ENCODE measurements at regions not wholly inside any gene's neighbourhood (a gene's known extent, or its start where the extent isn't known, plus 50 kb on each side); places are given as distances from the start of the nearest gene placed in this dataset.

DNA sequence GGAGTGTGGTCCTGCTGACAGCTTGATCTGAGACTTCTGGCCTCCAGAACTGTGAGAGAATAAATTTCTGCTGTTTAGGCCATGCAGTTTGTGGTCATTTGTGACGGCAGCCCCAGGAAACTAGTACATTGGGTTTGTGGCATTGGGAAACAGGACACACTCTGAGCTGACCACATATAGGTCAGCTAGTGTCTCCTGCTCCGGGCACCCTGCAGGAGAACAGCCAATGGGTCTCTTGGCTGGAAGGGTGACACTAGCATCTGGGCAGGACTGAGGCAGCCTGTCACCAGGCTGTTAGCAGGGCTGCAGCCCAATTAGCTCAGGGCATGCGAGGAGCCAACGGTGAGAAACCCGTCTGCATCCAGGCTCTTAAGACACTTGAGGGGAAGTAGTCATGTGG lies 83.2 kb downstream of the PITPNM2 start:
- H3K4me1 ChIP-seq = peaks cover 20% of the 10 kb centered on the region
- H3K27ac ChIP-seq = no peak overlapping the region
- H3K9ac ChIP-seq = no peak overlapping the region
- no peak overlapping the region for H3K4me2 ChIP-seq (ENCODE audit: low read length)
- no peaks in the 10 kb centered on the region for H3K9me3 ChIP-seq (ENCODE audit: control insufficient read depth, low read length)
- no peak overlapping the region for H2AFZ ChIP-seq
- no peak overlapping the region for H3K4me3 ChIP-seq (ENCODE audit: low read depth, low read length)
- no peaks in the 10 kb centered on the region for H3K36me3 ChIP-seq (ENCODE audit: control insufficient read depth, insufficient read depth, low read length)
- TF ChIP-seq, protein P1, sequence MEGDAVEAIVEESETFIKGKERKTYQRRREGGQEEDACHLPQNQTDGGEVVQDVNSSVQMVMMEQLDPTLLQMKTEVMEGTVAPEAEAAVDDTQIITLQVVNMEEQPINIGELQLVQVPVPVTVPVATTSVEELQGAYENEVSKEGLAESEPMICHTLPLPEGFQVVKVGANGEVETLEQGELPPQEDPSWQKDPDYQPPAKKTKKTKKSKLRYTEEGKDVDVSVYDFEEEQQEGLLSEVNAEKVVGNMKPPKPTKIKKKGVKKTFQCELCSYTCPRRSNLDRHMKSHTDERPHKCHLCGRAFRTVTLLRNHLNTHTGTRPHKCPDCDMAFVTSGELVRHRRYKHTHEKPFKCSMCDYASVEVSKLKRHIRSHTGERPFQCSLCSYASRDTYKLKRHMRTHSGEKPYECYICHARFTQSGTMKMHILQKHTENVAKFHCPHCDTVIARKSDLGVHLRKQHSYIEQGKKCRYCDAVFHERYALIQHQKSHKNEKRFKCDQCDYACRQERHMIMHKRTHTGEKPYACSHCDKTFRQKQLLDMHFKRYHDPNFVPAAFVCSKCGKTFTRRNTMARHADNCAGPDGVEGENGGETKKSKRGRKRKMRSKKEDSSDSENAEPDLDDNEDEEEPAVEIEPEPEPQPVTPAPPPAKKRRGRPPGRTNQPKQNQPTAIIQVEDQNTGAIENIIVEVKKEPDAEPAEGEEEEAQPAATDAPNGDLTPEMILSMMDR (IDR thresholded peaks at IDR 0.05) = no peak
- no peaks in the 10 kb centered on the region for H3K27me3 ChIP-seq (ENCODE audit: control insufficient read depth, insufficient read depth, low read length)
- H3K79me2 ChIP-seq = peaks cover 21% of the 10 kb centered on the region

- no peak overlapping the region for H3K4me2 ChIP-seq (ENCODE audit: low read length)
- peaks cover 23% of the 10 kb centered on the region for H3K4me1 ChIP-seq
- TF ChIP-seq, protein P1 (IDR thresholded peaks at IDR 0.05) = no peak
- H3K36me3 ChIP-seq (ENCODE audit: control insufficient read depth, insufficient read depth, low read length) = no peaks in the 10 kb centered on the region
- H3K4me3 ChIP-seq (ENCODE audit: low read depth, low read length) = no peak overlapping the region
- H3K9me3 ChIP-seq (ENCODE audit: control insufficient read depth, low read length) = no peaks in the 10 kb centered on the region
- peaks cover 13% of the 10 kb centered on the region for H3K79me2 ChIP-seq
- no peak overlapping the region for H3K9ac ChIP-seq
- no peak overlapping the region for H2AFZ ChIP-seq
- H3K27ac ChIP-seq = no peak overlapping the region
- H3K27me3 ChIP-seq (ENCODE audit: control insufficient read depth, insufficient read depth, low read length) = no peaks in the 10 kb centered on the region
Measured at GRCh38 chr12:123066384-123066710, 84.5 kb downstream of the PITPNM2 start.

- Histone ChIP-seq H3K27ac (no peak overlapping the region), H3K4me1 (peaks cover 23% of the 10 kb centered on the region), H3K27me3 (ENCODE audit: control insufficient read depth, insufficient read depth, low read length) (no peaks in the 10 kb centered on the region), H3K4me3 (ENCODE audit: low read depth, low read length) (no peak overlapping the region), H3K79me2 (peaks cover 13% of the 10 kb centered on the region), H2AFZ (no peak overlapping the region), H3K9ac (no peak overlapping the region), H3K36me3 (ENCODE audit: control insufficient read depth, insufficient read depth, low read length) (no peaks in the 10 kb centered on the region), H3K9me3 (ENCODE audit: control insufficient read depth, low read length) (no peaks in the 10 kb centered on the region), H3K4me2 (ENCODE audit: low read length) (no peak overlapping the region)
- TF ChIP-seq, protein P1 (IDR thresholded peaks at IDR 0.05) = no peak
Measured at GRCh38 chr12:123065676-123066383, 85.1 kb downstream of the PITPNM2 start.

DNA sequence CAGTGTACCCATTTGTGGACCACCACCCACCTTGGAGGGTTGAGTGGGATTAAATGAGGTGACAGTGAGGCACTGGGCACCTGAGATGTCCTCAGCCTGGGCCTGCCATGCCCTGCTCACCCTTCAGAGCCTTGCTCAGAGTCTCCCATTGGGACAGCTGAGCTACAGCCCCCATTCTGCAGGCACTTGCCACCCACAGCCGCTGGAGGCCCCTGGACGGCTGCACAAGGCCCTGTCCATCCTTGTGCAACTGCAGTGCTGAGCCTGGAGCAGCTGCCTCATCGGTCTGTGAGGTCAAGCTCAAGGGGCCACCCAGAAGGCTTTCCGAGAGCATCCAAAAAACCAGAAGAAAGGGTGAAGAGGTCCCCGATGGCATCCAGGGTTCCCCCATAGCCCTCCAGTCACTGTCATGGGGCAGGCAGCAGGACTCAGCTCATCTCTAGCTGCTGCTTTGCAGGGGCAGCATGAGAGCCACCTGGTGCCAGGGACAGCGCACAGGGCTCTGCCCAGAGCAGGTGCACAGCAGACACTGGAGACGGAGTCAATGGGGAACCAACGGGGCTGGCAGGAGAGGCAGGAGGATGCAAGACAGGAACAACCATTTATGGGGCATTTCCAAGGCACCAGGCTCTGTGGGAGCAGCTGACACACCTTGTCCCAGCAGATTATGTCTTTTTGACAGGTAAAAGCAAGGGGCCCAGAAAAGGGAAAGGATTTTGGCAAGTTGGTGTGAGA lies 84.6 kb downstream of the ARL6IP4 start:
- Histone ChIP-seq H3K9ac (no peak overlapping the region), H3K9me3 (ENCODE audit: control insufficient read depth, low read length) (no peaks in the 10 kb centered on the region), H3K27ac (no peak overlapping the region), H3K36me3 (ENCODE audit: control insufficient read depth, insufficient read depth, low read length) (no peaks in the 10 kb centered on the region), H3K4me3 (ENCODE audit: low read depth, low read length) (no peak overlapping the region), H3K79me2 (peaks cover 10% of the 10 kb centered on the region), H3K4me1 (peaks cover 19% of the 10 kb centered on the region), H3K27me3 (ENCODE audit: control insufficient read depth, insufficient read depth, low read length) (no peaks in the 10 kb centered on the region), H2AFZ (no peak overlapping the region), H3K4me2 (ENCODE audit: low read length) (no peak overlapping the region)
- TF ChIP-seq, protein P1 (IDR thresholded peaks at IDR 0.05) = no peak

All from parathyroid adenoma (tissue), 2 donors.